Anterior cingulate cortex (tissue), 58 donors: ENCODE measurements at regions not wholly inside any gene's neighbourhood (a gene's known extent, or its start where the extent isn't known, plus 50 kb on each side); places are given as distances from the start of the nearest gene placed in this dataset.
A peak's percentile ranks its signal among the peaks of the same experiment; 100 is the strongest.
"Not testable (repeated sequence)": the region's sequence is repeated elsewhere in the genome, so short reads cannot be mapped to it uniquely, and the experiment has no call there.

ENCODE experiments used
- DNase-seq, 58 donors: peaks; one replicate each; lab custom pipeline; 2025; lab: John Stamatoyannopoulos, UW

DNA sequence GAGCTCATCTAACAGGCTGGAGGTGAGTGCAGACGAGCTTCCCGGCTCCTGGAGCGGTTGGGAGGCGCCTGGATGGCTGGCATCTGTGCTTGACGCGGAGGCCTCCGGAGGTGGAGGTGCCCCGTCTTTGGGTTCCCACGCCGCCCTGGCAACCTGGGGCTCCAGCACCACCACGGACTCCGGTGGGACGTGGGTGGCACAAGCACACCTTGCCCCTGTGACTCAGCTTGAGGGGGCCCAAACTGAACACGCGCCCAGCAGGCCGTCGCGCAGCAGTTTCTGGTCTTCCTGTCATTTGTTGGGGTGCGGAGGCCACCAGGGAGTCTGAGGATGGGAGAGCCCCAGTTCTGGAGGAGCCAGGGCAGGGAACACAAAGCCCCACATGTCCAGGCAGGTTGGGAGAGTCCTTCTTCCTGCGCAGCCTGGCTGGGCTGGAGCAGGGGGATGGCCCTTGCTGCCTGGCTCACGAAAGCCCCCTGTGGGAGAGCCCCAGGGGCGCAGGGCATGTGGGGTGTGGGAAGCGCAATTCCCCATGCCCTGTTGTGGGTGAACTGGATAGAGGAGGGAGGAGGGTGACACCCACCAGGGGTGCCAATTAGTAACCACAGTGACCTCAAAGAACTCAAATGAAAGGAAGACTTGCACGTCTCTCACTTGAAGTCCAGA is 1378.6 kb upstream of the DEFB115 start:
- DNase-seq = peak in 1 of 58 donors; percentile 5

DNA sequence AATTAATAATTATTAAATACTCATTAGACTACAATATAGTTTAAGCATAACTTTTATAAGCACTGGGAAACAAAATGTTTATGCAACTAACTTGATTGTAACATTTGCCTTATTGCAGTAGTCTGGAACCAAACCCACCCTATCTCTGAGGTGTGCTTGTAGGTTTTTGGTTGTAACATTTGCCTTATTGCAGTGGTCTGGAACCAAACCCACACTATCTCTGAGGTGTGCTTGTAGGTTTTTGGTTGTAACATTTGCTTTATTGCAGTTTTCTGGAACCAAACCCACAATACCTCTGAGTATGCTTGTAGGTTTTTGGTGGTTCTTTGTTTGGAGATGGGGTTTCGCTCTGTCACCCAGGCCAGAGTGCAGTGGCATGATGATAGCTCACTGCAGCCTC is 1376.4 kb upstream of the DEFB115 start:
- not testable (repeated sequence) for DNase-seq

DNA sequence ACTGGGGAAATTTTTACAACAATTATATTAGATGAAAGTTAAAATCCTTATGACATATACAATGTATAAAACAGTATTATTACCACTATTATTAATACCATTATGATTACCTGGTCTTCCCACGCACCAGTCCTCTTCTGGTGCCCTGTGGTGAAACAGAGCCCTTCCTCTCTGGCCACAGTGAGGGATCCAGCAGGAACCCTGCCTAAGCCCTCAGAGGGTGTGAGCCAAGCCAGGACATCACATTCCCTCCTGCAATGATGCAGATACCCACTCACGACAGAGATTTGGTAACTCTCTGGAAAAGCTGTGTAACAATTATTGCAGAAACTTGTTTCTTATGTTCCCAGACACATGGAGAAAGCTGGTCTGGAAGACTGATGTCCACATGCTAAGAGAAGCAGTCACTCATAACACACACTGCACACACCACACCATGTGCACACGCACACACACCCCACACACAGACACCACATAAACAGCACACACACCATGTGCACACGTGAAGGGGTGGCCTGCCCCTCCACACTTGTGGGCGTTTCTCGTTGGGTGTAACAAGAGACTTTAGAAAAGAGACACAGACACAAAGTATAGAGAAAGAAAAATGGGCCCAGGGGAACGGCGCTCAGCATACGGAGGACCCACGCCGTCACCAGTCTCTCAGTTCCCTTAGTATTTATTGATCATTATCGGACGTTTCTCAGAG is 1373.8 kb upstream of the DEFB115 start:
- DNase-seq = not testable (repeated sequence)

DNA sequence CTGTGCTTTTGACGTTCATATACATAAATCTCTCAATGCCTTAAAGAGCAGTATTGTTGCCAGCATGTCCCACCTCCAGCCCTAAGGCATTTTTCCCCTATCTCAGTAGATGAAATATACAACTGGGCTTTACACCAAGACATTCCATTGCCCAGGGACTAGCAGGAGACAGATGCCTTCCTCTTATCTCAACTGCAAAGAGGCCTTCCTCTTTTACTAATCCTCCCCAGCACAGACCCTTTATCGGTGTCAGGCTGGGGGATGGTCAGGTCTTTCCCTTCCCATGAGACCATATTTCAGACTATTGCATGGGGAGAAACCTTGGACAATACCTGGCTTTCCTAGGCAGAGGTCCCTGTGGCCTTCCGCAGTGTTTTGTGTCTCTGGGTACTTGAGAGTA is 1373.1 kb upstream of the DEFB115 start:
- DNase-seq = not testable (repeated sequence)

DNA sequence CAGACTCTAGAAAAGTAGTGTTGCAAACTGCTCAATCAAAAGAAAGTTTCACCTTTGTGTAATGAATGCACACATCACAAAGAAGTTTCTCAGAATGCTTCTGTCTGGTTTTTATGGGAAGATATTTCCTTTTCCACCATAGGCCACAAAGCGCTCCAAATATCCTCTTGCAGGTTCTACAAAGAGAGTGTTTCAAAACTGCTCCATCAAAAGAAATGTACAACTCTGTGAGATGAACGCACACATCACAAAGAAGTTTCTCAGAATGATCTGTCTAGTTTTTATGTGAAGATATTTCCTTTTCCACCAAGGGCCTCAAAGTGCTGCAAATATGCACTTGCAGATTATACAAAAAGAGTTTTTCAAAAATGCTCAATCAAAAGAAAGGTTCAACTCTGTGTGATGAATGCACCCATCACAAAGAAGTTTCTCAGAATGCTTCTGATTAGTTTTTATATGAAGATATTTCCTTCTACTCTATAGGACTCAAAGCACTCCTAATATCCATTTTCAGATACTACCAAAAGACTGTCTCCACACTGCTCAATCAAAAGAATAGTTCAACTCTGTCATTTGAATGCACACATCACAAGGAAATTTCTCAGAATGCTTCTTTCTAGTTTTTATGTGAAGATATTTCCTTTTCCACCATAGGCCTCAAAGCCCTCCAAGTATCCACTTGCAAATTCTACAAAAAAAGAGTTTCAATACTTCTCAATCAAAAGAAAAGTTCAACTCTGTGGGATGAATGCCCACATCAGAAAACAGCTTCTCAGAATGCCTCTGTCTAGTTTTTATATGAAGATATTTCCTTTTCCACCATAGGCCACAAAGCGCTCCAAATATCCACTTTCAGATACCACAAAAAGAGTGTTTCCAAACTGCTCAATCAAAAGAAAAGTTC is 1371.9 kb upstream of the DEFB115 start:
- not testable (repeated sequence) for DNase-seq

DNA sequence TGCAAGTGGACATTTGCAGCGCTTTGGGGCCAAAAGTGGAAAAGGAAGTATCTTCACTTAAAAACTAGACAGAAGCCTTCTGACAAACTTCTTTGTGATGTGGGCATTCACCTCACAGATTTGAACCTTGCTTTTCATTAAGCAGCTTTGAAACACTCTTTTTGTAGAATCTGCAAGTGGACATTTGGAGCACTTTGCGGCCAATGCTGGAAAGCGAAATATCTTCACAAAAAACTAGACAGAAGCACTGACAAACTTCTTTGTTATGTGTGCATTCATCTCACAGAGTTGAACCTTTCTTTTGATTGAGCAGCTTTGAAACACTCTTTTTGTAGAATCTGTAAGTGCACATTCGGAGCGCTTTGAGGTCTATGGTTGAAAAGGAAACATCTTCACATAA is 1365.9 kb upstream of the DEFB115 start:
- not testable (repeated sequence) for DNase-seq
